ENCODE measurements at regions not wholly inside any gene's neighbourhood (a gene's known extent, or its start where the extent isn't known, plus 50 kb on each side); places are given as distances from the start of the nearest gene placed in this dataset.

DNA sequence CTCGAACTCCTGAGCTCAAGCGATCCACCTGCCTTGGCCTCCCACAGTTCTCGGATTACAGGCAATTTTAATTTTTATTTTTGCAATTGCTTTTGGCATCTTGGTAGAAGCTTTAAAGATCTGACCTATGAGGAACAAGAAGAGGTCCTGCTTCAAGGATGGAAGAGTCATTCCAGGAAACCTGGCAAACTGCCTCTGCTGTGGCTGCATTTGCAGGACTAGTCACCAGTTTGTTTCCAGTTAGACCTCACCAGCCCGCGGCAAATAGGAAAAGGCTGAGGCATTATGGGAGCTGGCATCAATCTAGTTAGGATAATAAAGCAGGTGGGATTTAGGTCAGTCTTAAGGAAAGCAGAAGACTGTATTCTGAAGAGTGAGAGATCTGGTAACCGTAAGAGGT lies 51.9 kb upstream of the LAS1L start:
- TF ChIP-seq, protein P1, sequence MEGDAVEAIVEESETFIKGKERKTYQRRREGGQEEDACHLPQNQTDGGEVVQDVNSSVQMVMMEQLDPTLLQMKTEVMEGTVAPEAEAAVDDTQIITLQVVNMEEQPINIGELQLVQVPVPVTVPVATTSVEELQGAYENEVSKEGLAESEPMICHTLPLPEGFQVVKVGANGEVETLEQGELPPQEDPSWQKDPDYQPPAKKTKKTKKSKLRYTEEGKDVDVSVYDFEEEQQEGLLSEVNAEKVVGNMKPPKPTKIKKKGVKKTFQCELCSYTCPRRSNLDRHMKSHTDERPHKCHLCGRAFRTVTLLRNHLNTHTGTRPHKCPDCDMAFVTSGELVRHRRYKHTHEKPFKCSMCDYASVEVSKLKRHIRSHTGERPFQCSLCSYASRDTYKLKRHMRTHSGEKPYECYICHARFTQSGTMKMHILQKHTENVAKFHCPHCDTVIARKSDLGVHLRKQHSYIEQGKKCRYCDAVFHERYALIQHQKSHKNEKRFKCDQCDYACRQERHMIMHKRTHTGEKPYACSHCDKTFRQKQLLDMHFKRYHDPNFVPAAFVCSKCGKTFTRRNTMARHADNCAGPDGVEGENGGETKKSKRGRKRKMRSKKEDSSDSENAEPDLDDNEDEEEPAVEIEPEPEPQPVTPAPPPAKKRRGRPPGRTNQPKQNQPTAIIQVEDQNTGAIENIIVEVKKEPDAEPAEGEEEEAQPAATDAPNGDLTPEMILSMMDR (IDR thresholded peaks at IDR 0.05), result no peak
- no peak for TF ChIP-seq POLR2AphosphoS5 (IDR thresholded peaks at IDR 0.05)
- TF ChIP-seq EP300 (IDR thresholded peaks at IDR 0.05), result no peak
- TF ChIP-seq POLR2A (IDR thresholded peaks at IDR 0.05; ENCODE audit: low read depth), result no peak

Measured in esophagus muscularis mucosa (tissue), 4 donors.